H9 (cell line): ENCODE measurements at regions not wholly inside any gene's neighbourhood (a gene's known extent, or its start where the extent isn't known, plus 50 kb on each side); places are given as distances from the start of the nearest gene placed in this dataset.

Experiments used
- DNase-seq: peaks from one replicate; pipeline ENCODE4 v3.0.0-alpha.2; 2017
- H2AFZ ChIP-seq: one replicate; pipeline ENCODE4 v1.6.1; 2013; ENCODE audit warnings: mild to moderate bottlenecking, low read length, control low read depth, moderate library complexity
- H2AK5ac ChIP-seq: 2 replicates; pipeline ENCODE4 v1.6.1; 2013; ENCODE audit warnings: low read length, control low read depth, mixed read lengths; ENCODE audit not compliant: insufficient read length
- H2BK120ac ChIP-seq: one replicate; pipeline ENCODE4 v1.6.1; 2013; ENCODE audit warnings: low read depth, mild to moderate bottlenecking, low read length, control low read depth, inconsistent platforms; ENCODE audit not compliant: poor library complexity, severe bottlenecking
- H2BK12ac ChIP-seq: 2 replicates; pipeline ENCODE4 v1.6.1; 2013; ENCODE audit warnings: low read length, control low read depth, mixed read lengths, low read depth; ENCODE audit not compliant: insufficient read length
- H2BK15ac ChIP-seq: 2 replicates; pipeline ENCODE4 v1.6.1; 2013; ENCODE audit warnings: low read depth, low read length, control low read depth
- H2BK20ac ChIP-seq: one replicate; pipeline ENCODE4 v1.6.1; 2013; ENCODE audit warnings: low read depth, mild to moderate bottlenecking, low read length, control low read depth, inconsistent platforms; ENCODE audit not compliant: poor library complexity, severe bottlenecking
- H2BK5ac ChIP-seq: 2 replicates; pipeline ENCODE4 v1.6.1; 2013; ENCODE audit warnings: low read length, control low read depth, mixed read lengths; ENCODE audit not compliant: insufficient read length
- H3K14ac ChIP-seq: 2 replicates; pipeline ENCODE4 v1.6.1; 2013; ENCODE audit warnings: low read length, control low read depth; ENCODE audit not compliant: insufficient read depth
- H3K18ac ChIP-seq: 2 replicates; pipeline ENCODE4 v1.6.1; 2013; ENCODE audit warnings: low read depth, mild to moderate bottlenecking, mixed read lengths, low read length, control low read depth; ENCODE audit not compliant: insufficient read length
- H3K23ac ChIP-seq: 2 replicates; pipeline ENCODE4 v1.6.1; 2013; ENCODE audit warnings: low read length, control low read depth, mixed read lengths, low read depth; ENCODE audit not compliant: insufficient read length
- H3K23me2 ChIP-seq: 2 replicates; pipeline ENCODE4 v1.6.1; 2013; ENCODE audit warnings: low read depth, mild to moderate bottlenecking, mixed read lengths, low read length, control low read depth; ENCODE audit not compliant: insufficient read length, poor library complexity, severe bottlenecking
- H3K27ac ChIP-seq: 2 replicates; pipeline ENCODE4 v1.5.1; 2013; ENCODE audit warnings: low read length, control low read depth, mixed read lengths, low read depth; ENCODE audit not compliant: insufficient read length
- H3K27me3 ChIP-seq: 2 replicates; pipeline ENCODE4 v1.6.1; 2013; ENCODE audit warnings: low read length, control low read depth, inconsistent platforms; ENCODE audit not compliant: insufficient read depth
- H3K4ac ChIP-seq: 2 replicates; pipeline ENCODE4 v1.6.1; 2013; ENCODE audit warnings: low read depth, mild to moderate bottlenecking, control low read depth, inconsistent platforms, low read length, moderate library complexity
- H3K4me1 ChIP-seq: 2 replicates; pipeline ENCODE4 v1.6.1; 2013; ENCODE audit warnings: low read length, control low read depth, inconsistent platforms; ENCODE audit not compliant: insufficient read depth
- H3K4me2 ChIP-seq: 2 replicates; pipeline ENCODE4 v1.6.1; 2013; ENCODE audit warnings: low read length, control low read depth, mixed read lengths; ENCODE audit not compliant: insufficient read length, insufficient read depth
- H3K56ac ChIP-seq: 2 replicates; pipeline ENCODE4 v1.6.1; 2013; ENCODE audit warnings: low read depth, mild to moderate bottlenecking, mixed read lengths, low read length, control low read depth; ENCODE audit not compliant: insufficient read length
- H3K79me1 ChIP-seq: 2 replicates; pipeline ENCODE4 v1.6.1; 2013; ENCODE audit warnings: low read depth, mild to moderate bottlenecking, moderate library complexity, low read length, control low read depth, inconsistent platforms; ENCODE audit not compliant: insufficient read depth, poor library complexity, severe bottlenecking
- H3K79me2 ChIP-seq: 2 replicates; pipeline ENCODE4 v1.6.1; 2013; ENCODE audit warnings: low read length, control low read depth, inconsistent platforms; ENCODE audit not compliant: insufficient read depth
- H3K9ac ChIP-seq: 2 replicates; pipeline ENCODE4 v1.6.1; 2013; ENCODE audit warnings: low read length, control low read depth, mixed read lengths; ENCODE audit not compliant: insufficient read length; ENCODE audit errors: extremely low read depth
- H3K9me3 ChIP-seq: one replicate; pipeline ENCODE4 v1.6.1; 2013; ENCODE audit warnings: low read depth, low read length, inconsistent platforms; ENCODE audit not compliant: control insufficient read depth
- H3T11ph ChIP-seq: one replicate; pipeline ENCODE4 v1.6.1; 2013; ENCODE audit warnings: mild to moderate bottlenecking, low read length, control low read depth, inconsistent platforms
- H4K20me1 ChIP-seq: one replicate; pipeline ENCODE4 v1.6.1; 2013; ENCODE audit not compliant: control insufficient read depth, insufficient read length, insufficient read depth
- H4K5ac ChIP-seq: 2 replicates; pipeline ENCODE4 v1.6.1; 2013; ENCODE audit warnings: low read depth, mild to moderate bottlenecking, mixed read lengths, low read length, control low read depth; ENCODE audit not compliant: insufficient read length
- H4K8ac ChIP-seq: replicated peaks from 2 replicates; pipeline ENCODE4 v1.6.1; 2013; ENCODE audit warnings: low read length, control low read depth, mixed read lengths, low read depth; ENCODE audit not compliant: insufficient read length
- H4K91ac ChIP-seq: 2 replicates; pipeline ENCODE4 v1.6.1; 2013; ENCODE audit warnings: low read depth, mild to moderate bottlenecking, moderate library complexity, mixed read lengths, low read length, control low read depth; ENCODE audit not compliant: insufficient read length
- H3K27ac Mint-ChIP-seq, 3 experiments: 2 replicates in 2 of 3; 3 replicates in 1 of 3; pipeline ENCODE4 v1.8.0; 2020 to 2021; ENCODE audit warnings: mixed read lengths in 3 of 3, mild to moderate bottlenecking in 1 of 3, moderate library complexity in 1 of 3
- H3K27me3 Mint-ChIP-seq: 2 replicates; pipeline ENCODE4 v1.8.0; 2021; ENCODE audit warnings: low read depth, mild to moderate bottlenecking, moderate library complexity, mixed read lengths
- H3K36me3 Mint-ChIP-seq, 3 experiments: 2 replicates in 2 of 3; 3 replicates in 1 of 3; pipeline ENCODE4 v1.8.0; 2020 to 2021; ENCODE audit warnings: low read depth in 3 of 3, mixed read lengths in 3 of 3; ENCODE audit not compliant: insufficient read depth in 1 of 3
- H3K4me1 Mint-ChIP-seq, 2 experiments: 2 replicates each; pipeline ENCODE4 v1.8.0; 2020; ENCODE audit warnings: mixed read lengths in 2 of 2
- H3K4me3 Mint-ChIP-seq, 2 experiments: 2 replicates in 1 of 2; 3 replicates in 1 of 2; pipeline ENCODE4 v1.8.0; 2020 to 2021; ENCODE audit warnings: mild to moderate bottlenecking in 2 of 2, mixed read lengths in 2 of 2, moderate library complexity in 1 of 2
- H3K9me3 Mint-ChIP-seq, 2 experiments: 2 replicates in 1 of 2; 3 replicates in 1 of 2; pipeline ENCODE4 v1.8.0; 2020; ENCODE audit warnings: mild to moderate bottlenecking in 2 of 2, mixed read lengths in 2 of 2, moderate library complexity in 1 of 2
- WGBS: extraction: QIAGEN DNeasy Blood & Tissue Kit; methylation state at CpG from one replicate; pipeline ENCODE4 v1.1.7; 2013; ENCODE audit warnings: missing lambda C conversion rate, low lambda C conversion rate, mixed read lengths; ENCODE audit not compliant: insufficient read length; ENCODE audit errors: extremely low coverage; 5-methylcytosine and 5-hydroxymethylcytosine counted together
- TF ChIP-seq, protein P1 (sequence below): fragments of 200-600 bp; sonication (generic); conservative IDR thresholded peaks from 3 replicates; pipeline ENCODE4 v1.8.0; 2021; ENCODE audit warnings: antibody characterized with exemption, mild to moderate bottlenecking

DNA sequence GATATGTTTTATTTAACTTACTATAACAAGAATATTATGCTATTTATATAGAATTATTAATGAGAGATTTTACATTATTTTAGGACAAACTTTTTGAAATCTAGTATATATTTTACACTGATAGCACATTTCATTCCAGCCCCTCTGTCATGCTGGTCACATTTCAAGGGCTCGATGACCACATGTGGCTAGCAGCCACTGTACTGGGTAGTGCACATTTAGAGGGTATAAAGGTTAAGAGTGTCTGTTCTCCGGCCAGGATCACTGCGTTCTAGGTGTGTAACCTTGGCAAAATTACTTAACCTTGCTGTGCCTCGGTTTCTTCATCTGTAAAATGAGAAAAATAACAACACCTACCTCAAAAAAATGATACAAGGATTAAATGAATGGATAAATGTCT lies 87.2 kb upstream of the TNP1 start:
- H3K27me3 ChIP-seq = no peaks in the 10 kb centered on the region
- H3K36me3 Mint-ChIP-seq = no peaks in the 10 kb centered on the region
- H2AFZ ChIP-seq = no peak overlapping the region
- no peak overlapping the region for H3K27ac Mint-ChIP-seq
- H2BK15ac ChIP-seq = no peak overlapping the region
- H3K4me2 ChIP-seq = no peak overlapping the region
- no peak overlapping the region for H3K18ac ChIP-seq
- H3K27me3 Mint-ChIP-seq = peaks cover 8% of the 10 kb centered on the region; the same call in 1 of the 2 replicates
- H3K4me1 Mint-ChIP-seq = no peaks in the 10 kb centered on the region
- H3K23ac ChIP-seq = no peak overlapping the region
- no peak overlapping the region for H3K27ac ChIP-seq
- no peak overlapping the region for H2BK12ac ChIP-seq
- H3K9me3 ChIP-seq = no peaks in the 10 kb centered on the region
- H3K14ac ChIP-seq = no peak overlapping the region
- H3K56ac ChIP-seq = no peak overlapping the region
- no peak overlapping the region for H3K4me3 Mint-ChIP-seq
- no peak overlapping the region for H2AK5ac ChIP-seq
- H4K91ac ChIP-seq = no peak overlapping the region
- H3K4ac ChIP-seq = no peak overlapping the region
- TF ChIP-seq, protein P1, sequence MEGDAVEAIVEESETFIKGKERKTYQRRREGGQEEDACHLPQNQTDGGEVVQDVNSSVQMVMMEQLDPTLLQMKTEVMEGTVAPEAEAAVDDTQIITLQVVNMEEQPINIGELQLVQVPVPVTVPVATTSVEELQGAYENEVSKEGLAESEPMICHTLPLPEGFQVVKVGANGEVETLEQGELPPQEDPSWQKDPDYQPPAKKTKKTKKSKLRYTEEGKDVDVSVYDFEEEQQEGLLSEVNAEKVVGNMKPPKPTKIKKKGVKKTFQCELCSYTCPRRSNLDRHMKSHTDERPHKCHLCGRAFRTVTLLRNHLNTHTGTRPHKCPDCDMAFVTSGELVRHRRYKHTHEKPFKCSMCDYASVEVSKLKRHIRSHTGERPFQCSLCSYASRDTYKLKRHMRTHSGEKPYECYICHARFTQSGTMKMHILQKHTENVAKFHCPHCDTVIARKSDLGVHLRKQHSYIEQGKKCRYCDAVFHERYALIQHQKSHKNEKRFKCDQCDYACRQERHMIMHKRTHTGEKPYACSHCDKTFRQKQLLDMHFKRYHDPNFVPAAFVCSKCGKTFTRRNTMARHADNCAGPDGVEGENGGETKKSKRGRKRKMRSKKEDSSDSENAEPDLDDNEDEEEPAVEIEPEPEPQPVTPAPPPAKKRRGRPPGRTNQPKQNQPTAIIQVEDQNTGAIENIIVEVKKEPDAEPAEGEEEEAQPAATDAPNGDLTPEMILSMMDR = no peak
- H4K5ac ChIP-seq = no peak overlapping the region
- no peak for DNase-seq
- no peak overlapping the region for H4K8ac ChIP-seq
- no peak overlapping the region for H2BK20ac ChIP-seq
- no peaks in the 10 kb centered on the region for H4K20me1 ChIP-seq
- H3K9ac ChIP-seq = no peak overlapping the region
- no peak overlapping the region for H2BK120ac ChIP-seq
- WGBS = no CpG with 5 or more reads among the region's 4 CpGs
- no peak overlapping the region for H2BK5ac ChIP-seq
- no peaks in the 10 kb centered on the region for H3K79me2 ChIP-seq
- H3K23me2 ChIP-seq = no peaks in the 10 kb centered on the region
- no peaks in the 10 kb centered on the region for H3K9me3 Mint-ChIP-seq
- H3K4me1 ChIP-seq = no peaks in the 10 kb centered on the region
- no peaks in the 10 kb centered on the region for H3K79me1 ChIP-seq
- H3T11ph ChIP-seq = no peak overlapping the region
